Skeletal muscle cell (primary cell): ENCODE measurements at regions not wholly inside any gene's neighbourhood (a gene's known extent, or its start where the extent isn't known, plus 50 kb on each side); places are given as distances from the start of the nearest gene placed in this dataset.
"Not testable (repeated sequence)": the region's sequence is repeated elsewhere in the genome, so short reads cannot be mapped to it uniquely, and the experiment has no call there.

Experiments used
- DNase-seq: peaks from one replicate; pipeline ENCODE4 v3.0.0-alpha.2; 2010; ENCODE audit warnings: low read depth
- H3K4me3 ChIP-seq: 2 replicates; pipeline ENCODE4 v1.5.1; 2011; ENCODE audit warnings: low read depth, mild to moderate bottlenecking, control low read depth, low read length, moderate library complexity

GRCh38 chrX:1140236-1140681 lies 72.2 kb downstream of the CRLF2 start:
- no peak overlapping the region for H3K4me3 ChIP-seq
- DNase-seq: no peak

GRCh38 chrX:1139185-1139500 lies 73.3 kb downstream of the CRLF2 start:
- no peak for DNase-seq
- H3K4me3 ChIP-seq: no peak overlapping the region

GRCh38 chrX:1138476-1139184 lies 73.8 kb downstream of the CRLF2 start:
- no peak for DNase-seq

GRCh38 chrX:1137531-1137930 lies 74.9 kb downstream of the CRLF2 start:
- H3K4me3 ChIP-seq: no peak overlapping the region
- no peak for DNase-seq

More at GRCh38 chrX:1138476-1139184, 73.8 kb downstream of the CRLF2 start:
- H3K4me3 ChIP-seq: no peak overlapping the region

DNA sequence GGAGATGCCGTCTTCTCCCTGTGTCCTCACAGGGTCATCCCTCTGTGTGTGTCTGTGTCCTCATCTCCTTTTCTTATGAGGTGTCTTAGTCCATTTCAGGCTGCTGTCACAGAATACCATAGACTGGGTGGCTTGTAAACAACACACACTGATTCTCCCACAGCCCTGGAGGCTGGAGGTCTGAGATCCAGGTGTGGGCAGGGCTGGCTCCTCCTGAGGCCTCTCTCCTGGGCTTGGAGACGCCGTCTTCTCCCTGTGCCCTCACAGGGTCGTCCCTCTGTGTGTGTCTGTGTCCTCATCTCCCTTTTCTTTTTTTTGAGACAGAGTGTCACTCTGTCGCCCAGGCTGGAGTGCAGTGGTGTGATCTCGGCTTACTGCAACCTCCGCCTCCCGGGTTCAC lies 75.9 kb downstream of the CRLF2 start:
- not testable (repeated sequence) for DNase-seq, H3K4me3 ChIP-seq

GRCh38 chrX:1134976-1135375 lies 77.5 kb downstream of the CRLF2 start:
- DNase-seq: no peak
- H3K4me3 ChIP-seq: no peak overlapping the region

GRCh38 chrX:1134156-1134555 lies 78.3 kb downstream of the CRLF2 start:
- H3K4me3 ChIP-seq: no peak overlapping the region
- no peak for DNase-seq

GRCh38 chrX:1126738-1127137 lies 85.7 kb downstream of the CRLF2 start:
- DNase-seq: no peak
- H3K4me3 ChIP-seq: no peak overlapping the region

GRCh38 chrX:1124531-1124930 lies 87.9 kb downstream of the CRLF2 start:
- no peak for DNase-seq
- H3K4me3 ChIP-seq: no peak overlapping the region

GRCh38 chrX:1122851-1123250 lies 89.6 kb downstream of the CRLF2 start:
- not testable (repeated sequence) for DNase-seq, H3K4me3 ChIP-seq

DNA sequence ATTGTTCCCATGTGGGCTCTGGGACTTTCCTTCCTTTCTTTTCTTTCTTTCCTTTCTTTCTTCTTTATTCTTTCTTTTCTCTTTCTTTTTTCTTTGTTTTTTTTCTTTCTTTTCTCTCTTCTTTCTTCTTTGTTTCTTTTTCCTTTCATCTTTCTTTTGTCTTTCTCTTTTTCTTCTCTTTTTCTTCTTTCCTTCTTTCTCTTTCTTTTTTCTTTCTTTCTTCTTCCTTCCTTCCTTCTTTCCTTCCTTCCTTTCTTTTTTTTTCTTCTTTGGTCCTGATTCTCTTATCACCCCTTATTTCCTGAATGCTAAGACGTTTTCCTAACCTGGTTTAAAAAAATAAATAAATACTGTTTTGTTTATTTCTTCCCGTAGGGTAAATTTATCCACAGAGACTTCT lies 93.2 kb downstream of the CRLF2 start:
- no peak overlapping the region for H3K4me3 ChIP-seq
- no peak for DNase-seq

- no peak overlapping the region for H3K4me3 ChIP-seq
- no peak for DNase-seq
Measured at GRCh38 chrX:1118572-1119199, 93.8 kb downstream of the CRLF2 start.

- not testable (repeated sequence) for DNase-seq, H3K4me3 ChIP-seq
Measured at GRCh38 chrX:1115411-1115810, 97.0 kb downstream of the CRLF2 start.

DNA sequence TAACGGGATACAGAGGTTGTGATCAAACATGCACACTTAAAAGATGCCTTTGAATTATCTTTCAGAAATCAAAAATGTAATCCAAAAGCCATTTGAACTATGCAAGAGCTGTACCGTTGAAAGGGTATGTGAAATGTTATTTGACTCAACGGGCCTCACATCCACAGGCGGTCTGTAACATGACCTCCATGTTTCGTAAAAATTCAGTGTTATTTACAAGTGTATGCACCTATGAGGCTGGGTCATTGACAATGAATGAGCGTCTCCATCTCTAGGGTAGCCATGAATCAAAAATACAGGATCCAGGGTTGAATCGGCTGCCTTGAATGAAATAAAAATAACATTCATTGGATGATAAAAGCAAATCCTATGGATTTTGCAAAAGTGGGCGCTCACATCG lies 100.1 kb downstream of the CRLF2 start:
- no peak for DNase-seq

GRCh38 chrX:1111601-1112300 lies 100.7 kb downstream of the CRLF2 start:
- no peak overlapping the region for H3K4me3 ChIP-seq
- DNase-seq: no peak

More for the DNA sequence above, 100.1 kb downstream of the CRLF2 start:
- no peak overlapping the region for H3K4me3 ChIP-seq

DNA sequence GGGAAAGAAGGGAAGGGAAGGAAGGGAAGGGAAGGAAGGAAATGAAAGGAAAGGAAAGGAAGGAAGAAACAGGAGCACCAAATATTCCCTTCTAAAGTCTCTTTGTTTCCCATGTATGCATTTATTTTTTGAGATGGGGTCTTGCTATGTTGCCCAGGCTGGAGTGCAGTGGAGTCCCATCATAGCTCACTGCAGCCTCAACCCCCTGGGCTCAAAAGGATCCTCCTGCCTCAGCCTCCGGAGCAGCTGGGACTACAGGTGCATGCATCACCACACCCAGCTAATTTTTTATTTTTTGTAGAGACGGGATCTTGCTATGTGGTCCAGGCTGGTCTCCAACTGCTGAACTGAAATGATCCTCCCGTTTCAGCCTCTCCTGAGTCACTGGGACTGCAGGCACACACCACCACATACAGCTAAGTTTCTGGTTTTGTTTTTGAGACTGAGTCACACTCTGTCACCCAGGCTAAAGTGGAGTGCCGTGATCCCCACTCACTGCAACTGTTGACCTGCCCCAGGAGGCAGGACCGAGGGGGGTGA lies 102.8 kb downstream of the CRLF2 start:
- DNase-seq: no peak
- no peak overlapping the region for H3K4me3 ChIP-seq

GRCh38 chrX:1108501-1109445 lies 103.7 kb downstream of the CRLF2 start:
- DNase-seq: no peak
- no peak overlapping the region for H3K4me3 ChIP-seq

- DNase-seq: no peak
- no peak overlapping the region for H3K4me3 ChIP-seq
Measured at GRCh38 chrX:1106478-1107210, 105.8 kb downstream of the CRLF2 start.
